Ovary (tissue), 7 donors: ENCODE measurements at regions not wholly inside any gene's neighbourhood (a gene's known extent, or its start where the extent isn't known, plus 50 kb on each side); places are given as distances from the start of the nearest gene placed in this dataset.

Experiments
- DNase-seq, 5 donors: peaks; one replicate each; pipeline ENCODE4 v3.0.0-alpha.2; 2019 to 2020
- H3K27ac ChIP-seq, 2 donors: fragments of 200-600 bp; one replicate each; pipeline versions ENCODE4 v1.5.1 to v1.8.0; 2019 to 2022
- H3K27me3 ChIP-seq: fragments of 200-600 bp; one replicate; pipeline ENCODE4 v1.8.0; 2022
- H3K36me3 ChIP-seq: fragments of 200-600 bp; sonication (generic); one replicate; pipeline ENCODE4 v1.5.1; 2019
- H3K4me1 ChIP-seq: one replicate; pipeline ENCODE4 v1.8.1; 2013; ENCODE audit warnings: mild to moderate bottlenecking, moderate library complexity; ENCODE audit not compliant: insufficient read depth
- H3K4me3 ChIP-seq: fragments of 200-600 bp; sonication (generic); one replicate; pipeline ENCODE4 v1.5.1; 2017
- H3K9me3 ChIP-seq, 2 donors: fragments of 200-600 bp in 1 of 2; sonication (generic) in 1 of 2; one replicate each; pipeline versions ENCODE4 v1.5.1 to v1.8.1; 2013 to 2019; ENCODE audit warnings: mild to moderate bottlenecking in 1 of 2, moderate library complexity in 1 of 2
- EP300 ChIP-seq: sonication (generic); formaldehyde crosslinking; IDR thresholded peaks from one replicate; pipeline ENCODE4 v1.6.1; 2017; ENCODE audit warnings: antibody characterized with exemption
- POLR2A ChIP-seq: fragments of 450-650 bp; IDR thresholded peaks from one replicate; pipeline ENCODE4 v1.6.1; 2017; ENCODE audit warnings: antibody characterized with exemption, mild to moderate bottlenecking, moderate library complexity
- WGBS, 3 donors: extraction: QIAGEN DNeasy Blood & Tissue Kit in 1 of 3; methylation state at CpG; one replicate each; pipeline versions ENCODE4 v1.1.5 to v1.1.7; 2013 to 2017; 5-methylcytosine and 5-hydroxymethylcytosine counted together
- intact Hi-C, 4 donors: fragments of 100-400 bp; cut with DNase I; formaldehyde crosslinking; loops; one replicate each; pipeline versions ENCODE4 v1.11.0 to v1.15.1; 2022 to 2023
- TF ChIP-seq, protein P1 (sequence below), 3 donors: fragments of 450-650 bp in 2 of 3; fragments of 200-600 bp in 1 of 3; IDR thresholded peaks; one replicate each; pipeline versions ENCODE4 v1.5.1 to v1.8.0; 2016 to 2022; ENCODE audit warnings: antibody characterized with exemption in 3 of 3, mild to moderate bottlenecking in 1 of 3
- donor health status: DM: no; HTN: no; CAD: no; lungs with moderate emphysema.
- donor health status: DM: no; HTN: no; CAD: no.
- donor health status: Bipolar disorder and iron deficiency.
- donor health status: DM: no; HTN: no; CAD: no.
- donor health status: DM: yes; HTN: yes; CAD: no.

DNA sequence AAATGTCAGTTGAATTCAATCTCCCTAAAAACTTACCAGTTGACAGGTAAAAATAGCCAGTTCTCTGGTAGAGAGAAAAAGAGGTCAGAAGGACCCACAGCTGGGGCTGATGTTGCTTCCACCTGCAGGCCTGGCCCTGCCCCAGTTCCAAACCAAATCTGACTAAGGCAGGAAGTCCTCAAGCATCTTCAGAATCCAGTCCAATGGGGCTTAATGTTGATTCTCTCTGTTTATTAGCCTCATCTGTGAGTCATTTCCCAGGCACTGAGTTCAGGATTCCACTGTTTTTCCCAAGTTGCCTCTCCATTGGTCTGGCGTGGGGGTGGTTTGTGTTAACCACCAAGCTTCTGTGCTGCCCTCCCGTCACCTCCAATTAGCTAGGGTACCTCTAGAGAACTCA, 601.8 kb downstream of the INSC start:
- 85 to 88% (median 86%) methylated on average over 2 of the region's 2 CpGs for WGBS, 3 donors
- intact Hi-C loops: no loop called here
- no peak overlapping the region for H3K27ac ChIP-seq

DNA sequence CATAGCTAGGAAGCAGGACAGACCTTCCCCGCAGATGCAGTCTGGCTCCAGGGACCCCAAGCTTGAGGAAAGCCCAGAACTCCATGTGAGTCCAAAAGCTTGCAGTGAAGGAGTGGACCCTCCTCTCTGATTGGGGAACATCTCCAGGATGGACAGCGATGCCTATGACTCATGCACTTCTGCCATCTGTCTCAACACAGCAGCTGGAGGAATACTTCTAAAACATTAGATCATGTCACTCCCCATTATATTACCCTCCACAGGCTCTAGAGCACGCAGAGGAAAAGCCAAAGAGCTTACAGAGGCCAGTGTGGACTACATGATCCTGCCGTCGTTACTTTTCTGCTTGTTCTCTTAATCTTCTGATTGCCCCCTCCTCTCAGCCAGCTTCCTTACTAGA, 605.7 kb downstream of the INSC start:
- H3K4me3 ChIP-seq: no peak overlapping the region
- no peaks in the 10 kb centered on the region for H3K4me1 ChIP-seq
- H3K27ac ChIP-seq: no peak overlapping the region

More for the DNA sequence above, 601.8 kb downstream of the INSC start:
- Histone ChIP-seq H3K27me3 (no peaks in the 10 kb centered on the region), H3K4me1 (no peaks in the 10 kb centered on the region), H3K9me3 (no peaks in the 10 kb centered on the region), H3K36me3 (no peaks in the 10 kb centered on the region), H3K4me3 (no peak overlapping the region)
- DNase-seq: no peak
- TF ChIP-seq POLR2A: no peak
- no peak for TF ChIP-seq EP300
- TF ChIP-seq, protein P1, sequence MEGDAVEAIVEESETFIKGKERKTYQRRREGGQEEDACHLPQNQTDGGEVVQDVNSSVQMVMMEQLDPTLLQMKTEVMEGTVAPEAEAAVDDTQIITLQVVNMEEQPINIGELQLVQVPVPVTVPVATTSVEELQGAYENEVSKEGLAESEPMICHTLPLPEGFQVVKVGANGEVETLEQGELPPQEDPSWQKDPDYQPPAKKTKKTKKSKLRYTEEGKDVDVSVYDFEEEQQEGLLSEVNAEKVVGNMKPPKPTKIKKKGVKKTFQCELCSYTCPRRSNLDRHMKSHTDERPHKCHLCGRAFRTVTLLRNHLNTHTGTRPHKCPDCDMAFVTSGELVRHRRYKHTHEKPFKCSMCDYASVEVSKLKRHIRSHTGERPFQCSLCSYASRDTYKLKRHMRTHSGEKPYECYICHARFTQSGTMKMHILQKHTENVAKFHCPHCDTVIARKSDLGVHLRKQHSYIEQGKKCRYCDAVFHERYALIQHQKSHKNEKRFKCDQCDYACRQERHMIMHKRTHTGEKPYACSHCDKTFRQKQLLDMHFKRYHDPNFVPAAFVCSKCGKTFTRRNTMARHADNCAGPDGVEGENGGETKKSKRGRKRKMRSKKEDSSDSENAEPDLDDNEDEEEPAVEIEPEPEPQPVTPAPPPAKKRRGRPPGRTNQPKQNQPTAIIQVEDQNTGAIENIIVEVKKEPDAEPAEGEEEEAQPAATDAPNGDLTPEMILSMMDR (IDR thresholded peaks at IDR 0.05): no peak

DNA sequence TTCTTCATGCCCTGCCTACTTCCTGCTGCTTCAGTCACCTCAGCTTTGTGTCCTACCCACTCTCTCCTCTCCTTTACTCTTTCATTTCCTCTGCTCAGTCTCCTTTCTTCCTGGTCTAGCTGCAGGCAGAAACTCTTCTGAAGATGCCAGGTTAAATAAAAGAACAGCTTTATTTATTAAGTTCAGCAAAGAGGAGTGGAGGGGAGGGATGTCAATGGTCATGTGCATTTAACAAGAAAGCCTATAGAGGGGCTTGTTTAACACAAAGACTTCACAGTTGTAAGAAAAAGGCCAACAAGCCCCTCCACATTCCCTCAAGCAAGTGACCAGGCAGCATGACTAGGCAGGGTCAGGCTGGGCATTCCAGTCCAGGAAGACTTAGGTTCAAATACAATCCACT, 609.2 kb downstream of the INSC start:
- intact Hi-C loops: no loop called here
- Histone ChIP-seq H3K4me1 (no peaks in the 10 kb centered on the region), H3K4me3 (no peak overlapping the region), H3K9me3 (no peaks in the 10 kb centered on the region), H3K27ac (no peak overlapping the region), H3K27me3 (no peaks in the 10 kb centered on the region), H3K36me3 (no peaks in the 10 kb centered on the region)
- no peak for TF ChIP-seq EP300
- TF ChIP-seq, protein P1 (IDR thresholded peaks at IDR 0.05): no peak
- TF ChIP-seq POLR2A: no peak
- DNase-seq: no peak

More for the DNA sequence above, 605.7 kb downstream of the INSC start:
- TF ChIP-seq POLR2A (no peak), EP300 (no peak)
- TF ChIP-seq, protein P1 (IDR thresholded peaks at IDR 0.05): no peak
- no peaks in the 10 kb centered on the region for H3K9me3 ChIP-seq
- H3K36me3 ChIP-seq: no peaks in the 10 kb centered on the region
- H3K27me3 ChIP-seq: no peaks in the 10 kb centered on the region
- WGBS, 3 donors: 71 to 78% (median 75%) methylated on average over 5 of the region's 5 CpGs
- no peak for DNase-seq
- intact Hi-C loops: no loop called here

DNA sequence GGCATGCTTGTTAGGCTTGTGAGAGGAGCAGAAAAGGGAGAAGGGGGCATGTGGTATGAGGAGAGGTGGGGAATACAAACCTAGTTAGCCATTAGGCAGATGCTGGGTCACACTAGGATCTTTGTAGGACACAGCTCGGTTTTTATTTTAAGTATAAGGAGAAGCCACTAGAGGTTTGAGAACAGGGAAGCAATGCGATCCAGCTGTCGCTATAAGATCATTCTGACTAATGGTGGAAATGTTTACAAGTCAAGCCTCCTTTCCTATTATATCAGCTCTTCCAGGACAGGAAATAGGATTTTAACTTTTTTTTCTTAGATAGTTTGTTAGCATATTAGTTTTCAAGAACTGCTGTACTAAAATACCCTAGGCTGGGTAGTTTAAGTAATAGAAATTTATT, 609.9 kb downstream of the INSC start:
- TF ChIP-seq, protein P1 (IDR thresholded peaks at IDR 0.05): no peak
- no peak for TF ChIP-seq EP300
- no peak for TF ChIP-seq POLR2A
- no peak for DNase-seq
- no peak overlapping the region for H3K4me3 ChIP-seq
- no peaks in the 10 kb centered on the region for H3K27me3 ChIP-seq
- 71 to 86% (median 74%) methylated on average over 3 of the region's 3 CpGs for WGBS, 3 donors
- no peaks in the 10 kb centered on the region for H3K9me3 ChIP-seq
- H3K36me3 ChIP-seq: no peaks in the 10 kb centered on the region
- no peaks in the 10 kb centered on the region for H3K4me1 ChIP-seq
- intact Hi-C loops: no loop called here
- H3K27ac ChIP-seq: no peak overlapping the region

DNA sequence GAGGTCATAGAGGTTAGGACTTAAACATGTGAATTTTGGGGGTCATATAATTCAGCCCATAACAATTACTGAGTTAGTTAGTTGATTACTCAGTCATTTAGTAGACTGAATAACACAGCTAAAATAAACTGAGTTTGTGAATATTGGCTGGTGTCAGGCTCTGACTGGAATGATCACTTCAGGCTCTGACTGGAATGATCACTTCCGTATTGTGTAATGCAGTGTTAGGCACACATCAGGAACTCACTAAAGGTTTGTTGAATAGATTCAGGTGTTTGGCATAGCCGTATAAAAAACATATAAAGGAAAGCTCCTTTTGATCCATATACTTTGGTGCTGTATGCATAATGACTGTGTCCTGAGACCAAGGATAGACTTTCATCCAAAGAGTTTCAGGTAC, 610.5 kb downstream of the INSC start:
- Histone ChIP-seq H3K9me3 (no peaks in the 10 kb centered on the region), H3K4me1 (no peaks in the 10 kb centered on the region), H3K4me3 (no peak overlapping the region), H3K27me3 (no peaks in the 10 kb centered on the region), H3K36me3 (no peaks in the 10 kb centered on the region), H3K27ac (no peak overlapping the region)
- intact Hi-C loops: no loop called here
- no peak for DNase-seq
- TF ChIP-seq, protein P1 (IDR thresholded peaks at IDR 0.05): no peak
- TF ChIP-seq POLR2A (no peak), EP300 (no peak)
- 48 to 95% (median 94%) methylated on average over 2 of the region's 2 CpGs for WGBS, 3 donors
